ENCODE measurements at regions not wholly inside any gene's neighbourhood (a gene's known extent, or its start where the extent isn't known, plus 50 kb on each side); places are given as distances from the start of the nearest gene placed in this dataset.

DNA sequence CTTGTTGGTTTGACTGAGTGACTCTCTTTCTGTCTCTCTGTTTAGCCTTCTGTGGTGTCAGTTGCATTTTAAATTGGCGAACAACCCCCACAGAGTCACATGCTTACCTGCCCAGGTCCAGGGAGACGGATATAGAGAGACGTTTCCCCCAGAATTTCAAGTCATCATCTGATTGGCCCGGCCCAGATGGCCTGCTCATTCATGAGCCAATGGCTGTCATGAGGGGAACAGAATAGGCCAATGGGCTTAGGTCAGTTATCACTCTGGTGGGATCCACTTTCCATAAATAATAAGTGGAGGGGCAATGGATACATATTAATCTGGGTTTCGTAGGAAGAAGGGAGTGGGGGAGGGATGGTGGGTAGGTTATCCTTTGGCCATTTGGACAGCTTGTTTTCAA lies 150.0 kb upstream of the SPRED2 start:
- TF ChIP-seq, protein P1, sequence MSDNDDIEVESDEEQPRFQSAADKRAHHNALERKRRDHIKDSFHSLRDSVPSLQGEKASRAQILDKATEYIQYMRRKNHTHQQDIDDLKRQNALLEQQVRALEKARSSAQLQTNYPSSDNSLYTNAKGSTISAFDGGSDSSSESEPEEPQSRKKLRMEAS (CRISPR knock-in tag; IDR thresholded peaks at IDR 0.05) = no peak
- TF ChIP-seq, protein P2, sequence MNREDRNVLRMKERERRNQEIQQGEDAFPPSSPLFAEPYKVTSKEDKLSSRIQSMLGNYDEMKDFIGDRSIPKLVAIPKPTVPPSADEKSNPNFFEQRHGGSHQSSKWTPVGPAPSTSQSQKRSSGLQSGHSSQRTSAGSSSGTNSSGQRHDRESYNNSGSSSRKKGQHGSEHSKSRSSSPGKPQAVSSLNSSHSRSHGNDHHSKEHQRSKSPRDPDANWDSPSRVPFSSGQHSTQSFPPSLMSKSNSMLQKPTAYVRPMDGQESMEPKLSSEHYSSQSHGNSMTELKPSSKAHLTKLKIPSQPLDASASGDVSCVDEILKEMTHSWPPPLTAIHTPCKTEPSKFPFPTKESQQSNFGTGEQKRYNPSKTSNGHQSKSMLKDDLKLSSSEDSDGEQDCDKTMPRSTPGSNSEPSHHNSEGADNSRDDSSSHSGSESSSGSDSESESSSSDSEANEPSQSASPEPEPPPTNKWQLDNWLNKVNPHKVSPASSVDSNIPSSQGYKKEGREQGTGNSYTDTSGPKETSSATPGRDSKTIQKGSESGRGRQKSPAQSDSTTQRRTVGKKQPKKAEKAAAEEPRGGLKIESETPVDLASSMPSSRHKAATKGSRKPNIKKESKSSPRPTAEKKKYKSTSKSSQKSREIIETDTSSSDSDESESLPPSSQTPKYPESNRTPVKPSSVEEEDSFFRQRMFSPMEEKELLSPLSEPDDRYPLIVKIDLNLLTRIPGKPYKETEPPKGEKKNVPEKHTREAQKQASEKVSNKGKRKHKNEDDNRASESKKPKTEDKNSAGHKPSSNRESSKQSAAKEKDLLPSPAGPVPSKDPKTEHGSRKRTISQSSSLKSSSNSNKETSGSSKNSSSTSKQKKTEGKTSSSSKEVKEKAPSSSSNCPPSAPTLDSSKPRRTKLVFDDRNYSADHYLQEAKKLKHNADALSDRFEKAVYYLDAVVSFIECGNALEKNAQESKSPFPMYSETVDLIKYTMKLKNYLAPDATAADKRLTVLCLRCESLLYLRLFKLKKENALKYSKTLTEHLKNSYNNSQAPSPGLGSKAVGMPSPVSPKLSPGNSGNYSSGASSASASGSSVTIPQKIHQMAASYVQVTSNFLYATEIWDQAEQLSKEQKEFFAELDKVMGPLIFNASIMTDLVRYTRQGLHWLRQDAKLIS (CRISPR knock-in tag; IDR thresholded peaks at IDR 0.05; ENCODE audit: borderline replicate concordance) = no peak
- no peak for TF ChIP-seq CTCF (IDR thresholded peaks at IDR 0.05)
- no peak for TF ChIP-seq FOXJ3 (CRISPR knock-in tag; IDR thresholded peaks at IDR 0.05; ENCODE audit: borderline replicate concordance)
- TF ChIP-seq, protein P3, sequence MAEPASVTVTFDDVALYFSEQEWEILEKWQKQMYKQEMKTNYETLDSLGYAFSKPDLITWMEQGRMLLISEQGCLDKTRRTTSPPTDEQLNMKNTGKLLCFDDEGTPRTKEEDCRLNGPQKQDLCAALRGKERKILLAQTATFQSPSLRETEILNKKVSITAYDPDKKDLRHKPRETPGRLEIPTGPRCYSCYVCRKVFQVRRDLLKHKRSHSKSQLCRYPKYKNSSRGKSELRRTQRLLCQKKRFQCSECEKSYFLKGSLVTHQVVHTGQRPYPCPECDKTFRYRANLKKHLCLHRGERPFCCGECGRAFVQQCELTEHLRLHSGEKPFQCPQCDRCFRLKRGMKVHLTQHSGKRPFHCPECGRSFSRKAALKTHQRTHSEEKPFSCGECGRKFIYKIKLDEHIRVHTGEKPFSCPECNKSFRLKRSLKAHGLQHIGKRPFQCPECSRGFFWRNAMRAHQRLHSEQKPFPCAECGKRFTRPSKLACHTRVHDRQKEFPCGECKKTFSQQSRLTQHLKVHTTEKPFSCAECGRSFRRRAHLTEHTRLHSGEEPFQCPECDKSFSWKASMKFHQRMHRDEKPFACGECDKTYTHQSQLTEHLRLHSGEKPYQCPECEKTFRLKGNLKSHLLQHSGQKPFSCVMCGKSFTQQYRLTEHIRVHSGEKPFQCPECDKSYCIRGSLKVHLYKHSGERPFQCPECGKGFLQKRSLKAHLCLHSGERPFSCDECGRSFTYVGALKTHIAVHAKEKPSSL (CRISPR knock-in tag; conservative IDR thresholded peaks at IDR 0.05) = no peak
- TF ChIP-seq IRF1 (CRISPR knock-in tag; IDR thresholded peaks at IDR 0.05) = no peak
- TF ChIP-seq SP1 (CRISPR knock-in tag; conservative IDR thresholded peaks at IDR 0.05) = no peak

Data from WTC11 (cell line).